ENCODE measurements at regions not wholly inside any gene's neighbourhood (a gene's known extent, or its start where the extent isn't known, plus 50 kb on each side); places are given as distances from the start of the nearest gene placed in this dataset.
A peak's percentile ranks its signal among the peaks of the same experiment; 100 is the strongest.

- Mint-ChIP-seq H3K4me3 (no peak overlapping the region), H3K4me1 (ENCODE audit: low read depth in 2 of 2) (no peaks in the 10 kb centered on the region), H3K9me3 (no peaks in the 10 kb centered on the region), H3K27ac (no peak overlapping the region), H3K27me3 (peaks cover 4 to 14% of the 10 kb centered on the region in 2 donors), H3K36me3 (ENCODE audit: insufficient read depth) (no peaks in the 10 kb centered on the region)
- no peak for DNase-seq
- no peak for ATAC-seq (replicated peaks)
Observed at GRCh38 chr15:93321881-93322282, 232.9 kb upstream of the RGMA start.

GRCh38 chr15:93319121-93319814, 230.3 kb upstream of the RGMA start:
- H3K9me3 Mint-ChIP-seq, result no peaks in the 10 kb centered on the region
- peaks cover 22 to 34% of the 10 kb centered on the region in 2 donors for H3K27me3 Mint-ChIP-seq
- DNase-seq, result no peak
- H3K4me3 Mint-ChIP-seq, result no peak overlapping the region
- H3K27ac Mint-ChIP-seq, result no peak overlapping the region
- ATAC-seq (replicated peaks), result no peak
- H3K36me3 Mint-ChIP-seq (ENCODE audit: insufficient read depth), result no peaks in the 10 kb centered on the region
- no peaks in the 10 kb centered on the region for H3K4me1 Mint-ChIP-seq (ENCODE audit: low read depth in 2 of 2)

GRCh38 chr15:93317772-93318171, 228.8 kb upstream of the RGMA start:
- ATAC-seq (replicated peaks) (no peak), DNase-seq (no peak)
- H3K27me3 Mint-ChIP-seq, result peaks cover 30 to 42% of the 10 kb centered on the region in 2 donors
- H3K9me3 Mint-ChIP-seq, result no peaks in the 10 kb centered on the region
- H3K4me1 Mint-ChIP-seq (ENCODE audit: low read depth in 2 of 2), result no peaks in the 10 kb centered on the region
- no peaks in the 10 kb centered on the region for H3K36me3 Mint-ChIP-seq (ENCODE audit: insufficient read depth)
- no peak overlapping the region for H3K4me3 Mint-ChIP-seq
- H3K27ac Mint-ChIP-seq, result no peak overlapping the region

- H3K4me1 Mint-ChIP-seq (ENCODE audit: low read depth in 2 of 2), result no peaks in the 10 kb centered on the region
Observed at GRCh38 chr15:93314245-93314644, 225.2 kb upstream of the RGMA start.

GRCh38 chr15:93312891-93313486, 224.0 kb upstream of the RGMA start:
- Mint-ChIP-seq H3K4me1 (ENCODE audit: low read depth in 2 of 2) (no peaks in the 10 kb centered on the region), H3K4me3 (no peak overlapping the region), H3K27me3 (peaks cover 37 to 42% of the 10 kb centered on the region in 2 donors), H3K27ac (no peak overlapping the region), H3K9me3 (no peaks in the 10 kb centered on the region), H3K36me3 (ENCODE audit: insufficient read depth) (no peaks in the 10 kb centered on the region)
- no peak for DNase-seq
- no peak for ATAC-seq (replicated peaks)

More at GRCh38 chr15:93314245-93314644, 225.2 kb upstream of the RGMA start:
- ATAC-seq (replicated peaks) (no peak), DNase-seq (no peak)
- Mint-ChIP-seq H3K27me3 (peaks cover 37 to 42% of the 10 kb centered on the region in 2 donors), H3K27ac (peak overlapping the region in 1 of 2 donors; percentile 16), H3K4me3 (no peak overlapping the region), H3K36me3 (ENCODE audit: insufficient read depth) (no peaks in the 10 kb centered on the region), H3K9me3 (no peaks in the 10 kb centered on the region)

- H3K27me3 Mint-ChIP-seq, result peaks cover 30 to 35% of the 10 kb centered on the region in 2 donors
- no peaks in the 10 kb centered on the region for H3K9me3 Mint-ChIP-seq
- H3K4me1 Mint-ChIP-seq (ENCODE audit: low read depth in 2 of 2), result no peaks in the 10 kb centered on the region
- H3K4me3 Mint-ChIP-seq, result no peak overlapping the region
- DNase-seq (no peak), ATAC-seq (replicated peaks) (no peak)
- no peaks in the 10 kb centered on the region for H3K36me3 Mint-ChIP-seq (ENCODE audit: insufficient read depth)
- no peak overlapping the region for H3K27ac Mint-ChIP-seq
Observed at GRCh38 chr15:93311620-93312019, 222.6 kb upstream of the RGMA start.

GRCh38 chr15:93308026-93308690, 219.1 kb upstream of the RGMA start:
- no peaks in the 10 kb centered on the region for H3K36me3 Mint-ChIP-seq (ENCODE audit: insufficient read depth)
- H3K4me1 Mint-ChIP-seq (ENCODE audit: low read depth in 2 of 2), result no peaks in the 10 kb centered on the region
- DNase-seq, result no peak
- no peak overlapping the region for H3K27ac Mint-ChIP-seq
- H3K4me3 Mint-ChIP-seq, result no peak overlapping the region
- ATAC-seq (replicated peaks), result no peak
- peaks cover 22 to 25% of the 10 kb centered on the region in 2 donors for H3K27me3 Mint-ChIP-seq
- no peaks in the 10 kb centered on the region for H3K9me3 Mint-ChIP-seq

- Mint-ChIP-seq H3K36me3 (ENCODE audit: insufficient read depth) (no peaks in the 10 kb centered on the region), H3K4me3 (no peak overlapping the region), H3K27ac (no peak overlapping the region), H3K4me1 (ENCODE audit: low read depth in 2 of 2) (no peaks in the 10 kb centered on the region), H3K9me3 (no peaks in the 10 kb centered on the region), H3K27me3 (peaks cover 25 to 28% of the 10 kb centered on the region in 2 donors)
- ATAC-seq (replicated peaks) (no peak), DNase-seq (no peak)
Observed at GRCh38 chr15:93307513-93307912, 218.5 kb upstream of the RGMA start.

- peaks cover 24 to 27% of the 10 kb centered on the region in 2 donors for H3K27me3 Mint-ChIP-seq
- no peaks in the 10 kb centered on the region for H3K4me1 Mint-ChIP-seq (ENCODE audit: low read depth in 2 of 2)
- H3K36me3 Mint-ChIP-seq (ENCODE audit: insufficient read depth), result peaks cover 3% of the 10 kb centered on the region
- H3K9me3 Mint-ChIP-seq, result no peaks in the 10 kb centered on the region
- H3K27ac Mint-ChIP-seq, result no peak overlapping the region
- ATAC-seq (replicated peaks) (no peak), DNase-seq (no peak)
- H3K4me3 Mint-ChIP-seq, result no peak overlapping the region
Observed at GRCh38 chr15:93305306-93305705, 216.3 kb upstream of the RGMA start.

GRCh38 chr15:93302080-93302765, 213.2 kb upstream of the RGMA start:
- DNase-seq (no peak), ATAC-seq (replicated peaks) (no peak)
- Mint-ChIP-seq H3K4me3 (no peak overlapping the region), H3K9me3 (no peaks in the 10 kb centered on the region), H3K27ac (no peak overlapping the region), H3K36me3 (ENCODE audit: insufficient read depth) (peaks cover 3% of the 10 kb centered on the region), H3K27me3 (peaks cover 27 to 29% of the 10 kb centered on the region in 2 donors), H3K4me1 (ENCODE audit: low read depth in 2 of 2) (no peaks in the 10 kb centered on the region)

- H3K4me3 Mint-ChIP-seq, result no peak overlapping the region
- H3K4me1 Mint-ChIP-seq (ENCODE audit: low read depth in 2 of 2), result no peaks in the 10 kb centered on the region
- H3K9me3 Mint-ChIP-seq, result no peaks in the 10 kb centered on the region
- DNase-seq (no peak), ATAC-seq (replicated peaks) (no peak)
- peak overlapping the region in 1 of 2 donors; percentile 76 for H3K27ac Mint-ChIP-seq
- H3K27me3 Mint-ChIP-seq, result peaks cover 27 to 29% of the 10 kb centered on the region in 2 donors
- peaks cover 3% of the 10 kb centered on the region for H3K36me3 Mint-ChIP-seq (ENCODE audit: insufficient read depth)
Observed at GRCh38 chr15:93300796-93301195, 211.8 kb upstream of the RGMA start.

- Mint-ChIP-seq H3K36me3 (ENCODE audit: insufficient read depth) (peaks cover 3% of the 10 kb centered on the region), H3K27me3 (peaks cover 18 to 24% of the 10 kb centered on the region in 2 donors), H3K4me1 (ENCODE audit: low read depth in 2 of 2) (no peaks in the 10 kb centered on the region), H3K4me3 (no peak overlapping the region), H3K9me3 (no peaks in the 10 kb centered on the region), H3K27ac (no peak overlapping the region)
- no peak for DNase-seq
- no peak for ATAC-seq (replicated peaks)
Observed at GRCh38 chr15:93299675-93300074, 210.7 kb upstream of the RGMA start.

GRCh38 chr15:93298901-93299300, 209.9 kb upstream of the RGMA start:
- H3K27ac Mint-ChIP-seq, result no peak overlapping the region
- DNase-seq, result no peak

More at GRCh38 chr15:93298901-93299300, 209.9 kb upstream of the RGMA start:
- ATAC-seq (replicated peaks), result no peak
- H3K4me1 Mint-ChIP-seq (ENCODE audit: low read depth in 2 of 2), result no peaks in the 10 kb centered on the region
- H3K36me3 Mint-ChIP-seq (ENCODE audit: insufficient read depth), result peaks cover 3% of the 10 kb centered on the region
- H3K9me3 Mint-ChIP-seq, result no peaks in the 10 kb centered on the region
- H3K27me3 Mint-ChIP-seq, result peaks cover 16% of the 10 kb centered on the region in 2 donors
- H3K4me3 Mint-ChIP-seq, result no peak overlapping the region

All from effector memory CD8-positive, alpha-beta T cell (primary cell).